Neural cell (in vitro differentiated cells): ENCODE measurements at regions not wholly inside any gene's neighbourhood (a gene's known extent, or its start where the extent isn't known, plus 50 kb on each side); places are given as distances from the start of the nearest gene placed in this dataset.

Experiments
- EP300 ChIP-seq: fragments of 450-650 bp; conservative IDR thresholded peaks from 2 replicates; pipeline ENCODE4 v1.6.1; 2014; ENCODE audit warnings: antibody characterized with exemption, mild to moderate bottlenecking, moderate library complexity; ENCODE audit not compliant: poor library complexity, severe bottlenecking
- TF ChIP-seq, protein P1 (sequence below): fragments of 450-650 bp; IDR thresholded peaks from 2 replicates; pipeline ENCODE4 v1.5.1; 2014; ENCODE audit warnings: antibody characterized with exemption, mild to moderate bottlenecking, moderate library complexity; ENCODE audit not compliant: poor library complexity, severe bottlenecking

DNA sequence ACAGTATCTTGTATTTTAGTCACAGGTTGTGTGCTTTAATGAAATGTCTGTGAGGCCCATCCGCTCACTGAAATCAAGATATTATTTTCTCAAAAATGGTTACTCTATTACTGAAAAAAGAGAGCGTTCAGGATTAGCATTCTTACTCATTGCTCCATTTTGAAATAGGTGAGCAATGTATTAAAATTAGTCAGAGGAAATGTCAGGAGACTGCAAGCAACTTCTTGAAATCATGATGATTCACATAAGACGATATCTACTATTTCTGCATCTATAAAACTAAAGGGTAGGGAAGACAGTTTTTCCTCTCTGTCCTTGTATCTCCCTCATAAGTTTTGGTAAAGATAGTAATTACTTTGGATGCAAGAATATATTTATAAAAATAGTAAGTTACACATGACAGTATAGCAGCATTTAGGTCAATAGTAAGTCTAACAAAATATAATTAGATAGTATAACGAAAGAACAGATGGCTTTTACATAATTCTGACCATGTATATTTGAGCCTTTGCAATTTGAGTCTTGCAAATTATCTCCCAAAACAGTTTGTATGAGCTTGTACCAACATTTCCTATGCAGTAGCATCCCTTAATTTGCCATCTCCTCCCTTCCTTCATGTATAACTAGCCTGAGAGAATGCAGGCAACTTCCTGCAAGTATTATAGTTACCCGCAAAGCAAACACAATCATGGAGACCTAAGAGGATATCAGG lies 937.8 kb downstream of the PCDH7 start:
- TF ChIP-seq, protein P1, sequence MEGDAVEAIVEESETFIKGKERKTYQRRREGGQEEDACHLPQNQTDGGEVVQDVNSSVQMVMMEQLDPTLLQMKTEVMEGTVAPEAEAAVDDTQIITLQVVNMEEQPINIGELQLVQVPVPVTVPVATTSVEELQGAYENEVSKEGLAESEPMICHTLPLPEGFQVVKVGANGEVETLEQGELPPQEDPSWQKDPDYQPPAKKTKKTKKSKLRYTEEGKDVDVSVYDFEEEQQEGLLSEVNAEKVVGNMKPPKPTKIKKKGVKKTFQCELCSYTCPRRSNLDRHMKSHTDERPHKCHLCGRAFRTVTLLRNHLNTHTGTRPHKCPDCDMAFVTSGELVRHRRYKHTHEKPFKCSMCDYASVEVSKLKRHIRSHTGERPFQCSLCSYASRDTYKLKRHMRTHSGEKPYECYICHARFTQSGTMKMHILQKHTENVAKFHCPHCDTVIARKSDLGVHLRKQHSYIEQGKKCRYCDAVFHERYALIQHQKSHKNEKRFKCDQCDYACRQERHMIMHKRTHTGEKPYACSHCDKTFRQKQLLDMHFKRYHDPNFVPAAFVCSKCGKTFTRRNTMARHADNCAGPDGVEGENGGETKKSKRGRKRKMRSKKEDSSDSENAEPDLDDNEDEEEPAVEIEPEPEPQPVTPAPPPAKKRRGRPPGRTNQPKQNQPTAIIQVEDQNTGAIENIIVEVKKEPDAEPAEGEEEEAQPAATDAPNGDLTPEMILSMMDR = no peak
- no peak for TF ChIP-seq EP300
